COLO829 (cell line): ENCODE measurements at regions not wholly inside any gene's neighbourhood (a gene's known extent, or its start where the extent isn't known, plus 50 kb on each side); places are given as distances from the start of the nearest gene placed in this dataset.
"Not testable (repeated sequence)": the region's sequence is repeated elsewhere in the genome, so short reads cannot be mapped to it uniquely, and the experiment has no call there.

Experiments used
- DNase-seq: peaks from one replicate; pipeline ENCODE4 v3.0.0; 2012; ENCODE audit warnings: low spot score

DNA sequence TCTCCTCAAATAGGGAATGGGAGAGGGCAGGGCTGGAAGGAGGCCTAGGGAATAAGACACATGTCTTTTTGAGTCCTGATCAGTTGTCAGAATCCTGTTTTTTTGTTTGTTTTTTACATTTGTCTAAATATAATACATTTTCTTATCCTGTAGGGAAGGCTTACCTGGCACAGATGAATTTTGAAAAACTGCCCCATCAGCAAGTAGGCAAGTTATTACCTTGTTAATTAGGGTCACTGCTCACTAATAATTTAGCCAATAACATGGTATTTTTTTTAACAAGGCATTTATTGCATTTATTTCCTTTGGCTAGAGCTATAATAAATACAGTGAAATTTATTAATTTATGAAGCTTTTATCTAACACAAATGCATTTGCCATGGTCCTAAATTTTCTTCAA lies 423.2 kb upstream of the ONECUT1 start:
- no peak for DNase-seq

DNA sequence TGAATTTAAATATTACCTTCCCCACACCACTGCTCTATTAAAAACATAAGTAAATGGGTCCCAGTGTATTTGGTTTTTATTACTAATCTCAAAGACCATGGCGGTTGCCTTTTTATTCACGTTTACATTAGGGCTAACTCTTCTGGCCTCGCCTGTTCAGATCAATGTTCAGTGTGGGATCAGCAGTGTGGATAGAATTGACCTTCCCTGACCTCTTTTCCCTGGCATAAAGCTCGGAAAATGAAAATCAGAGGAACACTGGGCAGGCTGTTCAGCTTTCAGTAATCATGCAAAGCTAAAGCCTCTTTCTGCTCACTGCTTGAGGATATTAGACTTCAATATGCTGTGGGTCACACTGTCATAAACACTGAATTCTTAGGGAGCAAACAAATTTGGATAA lies 422.6 kb upstream of the ONECUT1 start:
- DNase-seq, result no peak

DNA sequence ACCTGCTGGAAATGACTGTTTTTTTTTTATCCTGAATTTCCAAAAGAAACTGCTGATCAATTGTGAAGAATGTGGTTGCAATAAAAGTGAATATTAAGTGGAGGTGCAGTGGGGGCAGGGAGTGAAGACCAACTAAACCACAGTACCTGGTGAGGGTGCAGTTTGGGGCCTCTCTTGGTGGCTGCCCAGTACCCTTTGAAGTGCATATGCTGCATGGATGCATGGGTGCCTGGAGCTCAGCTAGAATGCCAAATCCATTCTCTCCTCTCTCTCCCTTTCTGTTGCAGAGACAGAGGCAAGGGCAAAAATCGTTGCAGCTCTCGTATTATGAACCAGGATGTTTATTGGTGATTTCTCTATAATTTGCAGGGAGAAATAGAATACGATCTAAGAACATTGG lies 420.5 kb upstream of the ONECUT1 start:
- no peak for DNase-seq

GRCh38 chr15:53209396-53210042 lies 419.4 kb upstream of the ONECUT1 start:
- DNase-seq, result peak; percentile 80

DNA sequence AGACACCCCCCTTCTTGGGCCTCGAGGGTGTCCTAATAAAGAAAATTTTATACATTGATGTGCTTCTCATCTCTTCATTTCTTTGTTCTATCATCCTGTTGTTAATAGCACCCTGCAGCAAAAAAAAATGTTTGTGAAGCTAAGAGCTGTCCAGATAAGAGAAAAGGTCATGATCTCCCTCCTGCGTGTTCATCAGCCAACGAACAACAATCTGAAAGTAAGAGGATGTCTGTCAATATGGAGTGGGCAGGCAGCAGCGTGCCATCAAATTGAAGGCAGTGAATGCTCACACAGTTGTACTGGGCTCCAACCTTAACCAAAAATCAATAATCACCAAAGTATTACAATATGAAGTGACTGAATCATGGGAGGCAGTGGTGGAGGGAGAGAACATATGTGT lies 418.6 kb upstream of the ONECUT1 start:
- DNase-seq, result peak; percentile 7

DNA sequence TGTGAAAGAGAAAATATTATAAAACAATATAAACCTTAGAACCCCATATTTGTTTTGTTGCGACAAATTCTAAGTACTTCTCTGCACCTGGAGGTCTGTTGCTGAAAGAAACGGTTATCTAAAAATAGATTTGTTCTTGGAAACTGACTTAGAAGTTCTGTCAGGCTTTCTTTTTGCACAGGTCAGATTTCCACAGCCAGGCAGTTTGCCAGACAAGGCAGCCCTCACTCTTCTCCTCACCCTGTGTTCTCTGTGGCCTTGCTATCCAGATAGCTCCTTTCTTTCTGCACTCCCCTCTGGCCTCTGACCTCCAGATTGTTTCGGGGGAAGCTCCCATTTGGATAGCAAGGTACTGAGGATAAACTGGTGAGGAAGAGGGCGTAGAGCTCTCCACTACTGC lies 413.3 kb upstream of the ONECUT1 start:
- DNase-seq, result no peak

DNA sequence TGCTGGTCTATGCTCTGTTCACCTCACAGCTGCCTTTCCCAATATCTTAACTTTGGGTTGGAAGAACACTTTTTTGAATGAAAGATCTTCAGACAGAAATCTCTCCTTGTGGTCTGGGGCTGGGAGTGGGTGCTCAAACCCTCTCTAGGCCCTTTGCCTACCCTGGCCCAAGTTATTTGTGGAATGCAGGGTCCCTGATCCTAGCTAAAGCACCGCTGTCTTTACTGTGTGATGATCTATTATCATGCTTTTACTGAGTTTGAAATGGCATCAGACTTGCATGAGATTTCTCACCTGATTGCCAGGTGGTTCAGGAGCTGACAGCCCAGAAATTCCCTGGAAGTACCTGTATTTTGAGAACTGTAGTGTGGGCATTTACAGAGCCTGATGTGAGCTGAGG lies 412.7 kb upstream of the ONECUT1 start:
- DNase-seq, result no peak

- peak; percentile 20 for DNase-seq
These were observed 407.3 kb upstream of the ONECUT1 start for GRCh38 chr15:53197426-53197839.

GRCh38 chr15:53196788-53197187 lies 406.7 kb upstream of the ONECUT1 start:
- DNase-seq, result no peak

- no peak for DNase-seq
These were observed 406.1 kb upstream of the ONECUT1 start for GRCh38 chr15:53196242-53196641.

DNA sequence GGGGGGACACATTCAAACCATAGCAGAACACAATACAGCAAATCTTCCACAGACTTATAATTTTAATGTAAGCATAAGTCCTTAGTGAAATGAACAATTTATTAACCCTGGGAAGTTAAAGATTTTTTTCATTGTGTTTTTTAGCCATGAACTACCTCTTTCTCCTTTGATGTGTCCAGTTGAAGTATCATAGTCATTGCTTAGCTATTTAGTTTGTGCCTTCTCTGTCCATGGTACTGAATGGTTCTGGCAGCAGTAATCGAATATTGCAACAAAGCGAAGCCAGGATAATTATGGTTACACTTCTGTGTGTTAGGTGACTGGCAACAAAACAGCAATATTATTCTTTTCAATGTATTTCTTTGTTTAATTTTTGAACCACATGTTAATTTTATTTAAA lies 403.0 kb upstream of the ONECUT1 start:
- peak; percentile 23 for DNase-seq

- no peak for DNase-seq
These were observed 399.7 kb upstream of the ONECUT1 start for GRCh38 chr15:53189860-53190259.

DNA sequence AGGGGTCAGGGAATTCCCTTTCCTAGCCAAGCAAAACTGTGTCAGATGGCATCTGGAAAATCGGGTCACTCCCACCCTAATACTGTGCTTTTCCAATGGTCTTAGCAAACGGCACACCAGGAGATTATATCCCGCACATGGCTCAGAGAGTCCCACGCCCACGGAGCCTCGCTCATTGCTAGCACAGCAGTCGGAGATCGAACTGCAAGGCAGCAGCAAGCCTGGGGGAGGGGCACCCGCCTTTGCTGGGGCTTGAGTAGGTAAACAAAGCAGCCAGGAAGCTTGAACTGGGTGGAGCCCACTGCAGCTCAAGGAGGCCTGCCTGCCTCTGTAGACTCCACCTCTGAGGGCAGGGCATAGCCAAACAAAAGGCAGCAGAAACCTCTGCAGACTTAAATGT lies 393.3 kb upstream of the ONECUT1 start:
- DNase-seq, result not testable (repeated sequence)

- DNase-seq, result no peak
These were observed 381.4 kb upstream of the ONECUT1 start for GRCh38 chr15:53171571-53171970.

- DNase-seq, result no peak
These were observed 376.6 kb upstream of the ONECUT1 start for GRCh38 chr15:53166684-53167201.

DNA sequence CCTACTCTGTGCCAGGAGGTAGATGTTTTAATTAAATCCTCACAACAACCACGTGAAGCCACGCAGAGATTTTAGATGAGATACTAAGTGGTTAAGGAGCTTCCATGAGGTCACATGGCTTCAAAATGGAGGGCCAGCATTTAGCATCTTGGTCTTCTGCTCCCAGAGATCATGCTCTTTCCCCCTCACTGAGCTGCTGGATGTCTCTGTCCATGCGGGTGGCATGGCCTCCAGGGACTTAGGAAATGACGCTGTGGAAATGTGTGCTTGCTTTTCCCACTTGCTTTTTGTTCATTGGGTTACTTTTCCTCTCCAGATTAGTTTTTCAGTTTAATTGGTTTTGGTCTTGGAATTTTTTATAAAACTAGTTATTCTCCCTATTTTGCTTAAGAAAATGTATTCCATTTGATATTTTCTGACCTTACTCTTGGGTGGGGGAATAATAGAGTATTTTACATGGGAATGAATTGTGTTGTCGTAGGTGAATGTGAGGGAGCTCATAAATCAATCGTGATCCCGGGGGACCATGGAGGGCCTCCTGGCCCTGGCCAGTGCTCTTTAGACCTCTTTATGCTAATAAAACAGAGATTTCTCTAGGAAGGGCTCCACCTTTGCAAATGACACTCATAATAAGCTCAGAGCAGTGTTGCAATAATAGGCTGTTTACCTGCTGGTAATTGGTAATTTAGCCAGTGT lies 376.0 kb upstream of the ONECUT1 start:
- DNase-seq, result no peak

DNA sequence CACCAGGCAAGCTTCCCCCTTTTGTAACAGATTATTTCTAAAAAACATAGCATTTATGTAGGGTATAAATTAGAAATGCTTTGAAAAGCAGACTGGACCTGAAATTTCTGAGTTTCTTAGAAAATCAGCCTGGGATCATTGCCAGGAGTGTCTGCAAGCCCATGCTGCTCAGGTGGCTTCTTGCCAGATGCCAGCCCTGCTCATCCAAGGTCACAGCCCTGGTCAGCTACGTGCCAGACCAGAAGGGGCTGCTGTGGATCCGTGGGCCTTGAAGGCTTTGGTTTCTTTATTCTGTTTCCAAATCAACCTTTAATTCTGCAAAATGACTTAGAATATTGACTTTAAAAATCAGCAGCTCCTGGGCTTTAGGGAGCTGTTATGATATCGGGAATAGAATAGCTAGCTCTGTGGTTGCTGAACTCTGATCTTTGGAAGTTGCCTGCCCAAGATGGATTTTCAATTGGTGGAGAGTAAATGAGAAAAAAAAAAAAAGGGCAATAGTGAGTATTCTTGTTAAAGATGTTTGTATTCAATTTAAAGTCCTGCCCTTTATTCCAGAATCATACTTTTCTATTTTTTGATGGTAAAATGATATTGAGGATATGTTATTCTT lies 370.1 kb upstream of the ONECUT1 start:
- DNase-seq, result no peak

GRCh38 chr15:53159458-53159857 lies 369.3 kb upstream of the ONECUT1 start:
- no peak for DNase-seq

GRCh38 chr15:53158995-53159394 lies 368.9 kb upstream of the ONECUT1 start:
- DNase-seq, result no peak

DNA sequence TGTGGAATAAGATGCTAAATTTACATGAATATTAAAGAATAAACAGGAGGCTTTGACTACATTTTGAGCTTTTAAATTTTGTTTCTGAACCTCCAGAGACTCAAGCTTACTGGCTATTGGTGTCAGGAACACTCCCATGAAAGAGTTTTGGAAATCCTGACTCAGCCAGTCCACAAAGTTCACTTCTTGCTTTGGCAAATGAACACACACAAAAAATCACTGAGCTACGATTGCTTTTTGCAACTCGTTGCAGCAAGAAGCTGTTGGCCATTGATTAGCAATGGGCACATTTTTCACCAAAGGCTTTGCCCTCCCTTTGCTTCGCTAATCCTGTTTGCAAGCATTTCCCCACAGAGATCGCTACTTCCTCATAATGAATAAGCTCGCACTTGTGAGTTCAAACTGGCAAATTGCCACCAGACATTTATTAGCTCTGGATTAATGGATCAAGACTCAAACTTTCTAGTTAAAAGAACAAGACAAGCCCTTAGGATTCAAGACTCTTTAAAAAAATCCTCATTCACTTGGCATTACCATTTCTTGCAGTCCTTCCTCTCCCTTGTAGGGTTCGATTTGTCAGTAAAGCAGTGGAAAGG lies 343.2 kb upstream of the ONECUT1 start:
- no peak for DNase-seq

- DNase-seq, result no peak
These were observed 340.8 kb upstream of the ONECUT1 start for GRCh38 chr15:53130943-53131342.

- no peak for DNase-seq
These were observed 339.2 kb upstream of the ONECUT1 start for GRCh38 chr15:53129121-53129904.
